HG02973 (cell line): ENCODE measurements at regions not wholly inside any gene's neighbourhood (a gene's known extent, or its start where the extent isn't known, plus 50 kb on each side); places are given as distances from the start of the nearest gene placed in this dataset.

Experiments
- ATAC-seq: cut with Tn5 transposase; IDR thresholded peaks from one replicate; pipeline ENCODE4 v1.9.1; 2021; ENCODE audit warnings: moderate library complexity; ENCODE audit not compliant: unreplicated experiment

GRCh38 chr7:19872094-19872493 lies 98.7 kb upstream of the TMEM196 start:
- ATAC-seq: no peak

DNA sequence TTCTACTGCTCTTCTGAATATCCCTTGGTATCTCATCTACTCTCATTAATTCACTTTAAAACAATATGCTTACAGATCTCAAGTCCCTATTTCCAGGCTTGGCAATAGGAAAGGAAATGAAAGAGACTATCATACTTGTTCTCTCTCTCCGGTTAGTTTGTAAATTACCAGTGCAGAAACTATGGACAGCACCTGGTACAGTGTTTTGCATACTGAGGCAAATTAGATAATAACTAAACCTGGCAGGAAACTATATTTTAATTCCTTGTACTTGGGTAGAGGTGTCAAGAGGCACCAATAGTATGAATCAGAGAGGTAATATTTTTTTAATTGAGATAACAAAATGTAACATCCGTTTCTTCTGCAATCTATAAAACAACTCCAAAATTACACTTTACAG lies 97.7 kb upstream of the TMEM196 start:
- ATAC-seq: peak; percentile 44

DNA sequence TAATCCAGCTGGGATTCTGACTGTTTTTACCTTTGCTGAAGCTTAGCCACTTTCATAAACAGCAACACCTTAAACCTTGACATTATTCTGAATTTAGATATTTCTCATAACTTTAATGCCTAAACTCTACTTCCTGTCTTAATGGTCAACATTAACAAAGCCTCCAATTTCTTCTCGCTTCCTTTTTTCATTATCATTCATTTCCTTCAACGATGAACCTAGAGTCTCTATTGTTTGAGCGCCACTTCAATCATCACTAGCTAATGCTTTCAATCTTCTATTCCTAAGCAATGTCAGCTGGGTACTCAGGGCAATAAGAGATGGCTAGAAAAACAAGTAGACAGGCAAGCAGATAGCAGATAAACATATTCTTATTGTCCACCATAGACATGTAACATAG lies 96.6 kb upstream of the TMEM196 start:
- ATAC-seq: peak; percentile 53

GRCh38 chr7:19853261-19853832 lies 79.9 kb upstream of the TMEM196 start:
- no peak for ATAC-seq

GRCh38 chr7:19852192-19852591 lies 78.8 kb upstream of the TMEM196 start:
- no peak for ATAC-seq

DNA sequence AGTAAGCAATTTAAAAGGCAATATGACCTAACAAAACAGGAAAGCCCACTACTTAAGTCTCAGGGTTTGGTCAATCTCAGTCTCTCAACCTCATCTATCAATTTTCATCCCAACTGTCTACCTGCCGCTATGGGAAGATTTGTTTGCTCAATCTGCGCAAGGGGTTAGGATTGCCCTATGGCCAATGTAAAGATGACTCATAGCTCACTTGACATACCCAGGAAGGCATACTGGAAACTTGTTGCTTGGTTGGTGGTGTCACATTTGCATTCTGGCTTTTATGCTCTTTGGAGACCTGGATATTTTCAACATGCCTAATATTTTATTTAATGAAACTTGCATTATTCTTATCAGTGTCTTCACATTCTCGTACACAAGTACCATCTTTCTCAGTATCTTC lies 78.1 kb upstream of the TMEM196 start:
- no peak for ATAC-seq

GRCh38 chr7:19834566-19834965 lies 61.1 kb upstream of the TMEM196 start:
- ATAC-seq: no peak

GRCh38 chr7:19830604-19831003 lies 57.2 kb upstream of the TMEM196 start:
- ATAC-seq: no peak
